Chondrocyte (in vitro differentiated cells): ENCODE measurements at regions not wholly inside any gene's neighbourhood (a gene's known extent, or its start where the extent isn't known, plus 50 kb on each side); places are given as distances from the start of the nearest gene placed in this dataset.

ENCODE experiments used
- DNase-seq: peaks from one replicate; pipeline ENCODE4 v3.0.0; 2021; ENCODE audit warnings: mixed read lengths, low spot score
- H3K27ac Mint-ChIP-seq: one replicate; pipeline ENCODE4 v1.8.0; 2021; ENCODE audit warnings: mild to moderate bottlenecking, moderate library complexity, mixed read lengths; ENCODE audit not compliant: unreplicated experiment
- H3K27me3 Mint-ChIP-seq: 2 replicates; pipeline ENCODE4 v1.8.0; 2021; ENCODE audit warnings: low read depth, mixed read lengths
- H3K36me3 Mint-ChIP-seq: 2 replicates; pipeline ENCODE4 v1.8.0; 2021; ENCODE audit warnings: low read depth, mixed read lengths
- H3K4me1 Mint-ChIP-seq: 2 replicates; pipeline ENCODE4 v1.8.0; 2021; ENCODE audit warnings: low read depth, mild to moderate bottlenecking, mixed read lengths
- H3K4me3 Mint-ChIP-seq: one replicate; pipeline ENCODE4 v1.8.0; 2021; ENCODE audit warnings: mild to moderate bottlenecking, moderate library complexity, mixed read lengths; ENCODE audit not compliant: unreplicated experiment
- H3K9me3 Mint-ChIP-seq: 2 replicates; pipeline ENCODE4 v1.8.0; 2021; ENCODE audit warnings: low read depth, mixed read lengths
- TF ChIP-seq, protein P1 (sequence below): fragments of 200-600 bp; sonication (generic); IDR thresholded peaks from 2 replicates; pipeline ENCODE4 v1.5.0; 2021; ENCODE audit warnings: antibody characterized with exemption, mild to moderate bottlenecking, moderate library complexity

DNA sequence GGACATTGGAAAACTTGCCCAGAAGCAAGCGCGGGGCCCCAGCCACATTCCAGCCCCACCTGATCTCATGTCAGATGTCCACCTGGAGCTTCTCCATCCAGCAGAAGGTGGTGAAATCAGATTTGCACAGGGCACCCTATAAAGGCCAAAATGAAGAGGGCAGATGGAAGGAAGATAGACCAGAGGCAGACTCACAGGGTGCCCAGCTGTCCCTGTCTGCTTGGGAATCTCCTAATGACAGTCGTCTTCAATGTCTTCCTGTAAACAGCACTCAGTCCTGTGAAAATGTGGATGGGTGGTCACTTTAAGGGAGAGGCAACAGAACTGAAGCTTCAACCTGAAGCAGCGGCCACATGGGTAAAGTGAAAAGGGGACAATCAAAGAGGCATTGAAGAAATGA, 607.5 kb downstream of the IRX1 start:
- TF ChIP-seq, protein P1, sequence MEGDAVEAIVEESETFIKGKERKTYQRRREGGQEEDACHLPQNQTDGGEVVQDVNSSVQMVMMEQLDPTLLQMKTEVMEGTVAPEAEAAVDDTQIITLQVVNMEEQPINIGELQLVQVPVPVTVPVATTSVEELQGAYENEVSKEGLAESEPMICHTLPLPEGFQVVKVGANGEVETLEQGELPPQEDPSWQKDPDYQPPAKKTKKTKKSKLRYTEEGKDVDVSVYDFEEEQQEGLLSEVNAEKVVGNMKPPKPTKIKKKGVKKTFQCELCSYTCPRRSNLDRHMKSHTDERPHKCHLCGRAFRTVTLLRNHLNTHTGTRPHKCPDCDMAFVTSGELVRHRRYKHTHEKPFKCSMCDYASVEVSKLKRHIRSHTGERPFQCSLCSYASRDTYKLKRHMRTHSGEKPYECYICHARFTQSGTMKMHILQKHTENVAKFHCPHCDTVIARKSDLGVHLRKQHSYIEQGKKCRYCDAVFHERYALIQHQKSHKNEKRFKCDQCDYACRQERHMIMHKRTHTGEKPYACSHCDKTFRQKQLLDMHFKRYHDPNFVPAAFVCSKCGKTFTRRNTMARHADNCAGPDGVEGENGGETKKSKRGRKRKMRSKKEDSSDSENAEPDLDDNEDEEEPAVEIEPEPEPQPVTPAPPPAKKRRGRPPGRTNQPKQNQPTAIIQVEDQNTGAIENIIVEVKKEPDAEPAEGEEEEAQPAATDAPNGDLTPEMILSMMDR: no peak
- Mint-ChIP-seq H3K36me3 (no peaks in the 10 kb centered on the region), H3K9me3 (no peaks in the 10 kb centered on the region), H3K4me1 (peaks cover 7% of the 10 kb centered on the region), H3K27me3 (no peaks in the 10 kb centered on the region), H3K4me3 (no peak overlapping the region), H3K27ac (no peak overlapping the region)
- DNase-seq: no peak

- TF ChIP-seq, protein P1: no peak
- DNase-seq: no peak
- Mint-ChIP-seq H3K27ac (no peak overlapping the region), H3K9me3 (peaks cover 2% of the 10 kb centered on the region), H3K27me3 (no peaks in the 10 kb centered on the region), H3K4me1 (peaks cover 7% of the 10 kb centered on the region), H3K36me3 (no peaks in the 10 kb centered on the region), H3K4me3 (no peak overlapping the region)
Observed at GRCh38 chr5:4204276-4205141, 608.9 kb downstream of the IRX1 start.

- Mint-ChIP-seq H3K36me3 (no peaks in the 10 kb centered on the region), H3K27me3 (no peaks in the 10 kb centered on the region), H3K4me1 (peaks cover 7% of the 10 kb centered on the region), H3K4me3 (no peak overlapping the region), H3K27ac (peak overlapping the region; percentile 14), H3K9me3 (peaks cover 4% of the 10 kb centered on the region)
- TF ChIP-seq, protein P1: no peak
- no peak for DNase-seq
Observed at GRCh38 chr5:4205398-4205797, 609.8 kb downstream of the IRX1 start.

- Mint-ChIP-seq H3K9me3 (peaks cover 4% of the 10 kb centered on the region), H3K4me1 (peaks cover 7% of the 10 kb centered on the region), H3K4me3 (no peak overlapping the region), H3K36me3 (no peaks in the 10 kb centered on the region), H3K27me3 (no peaks in the 10 kb centered on the region), H3K27ac (peak overlapping the region; percentile 46)
- no peak for DNase-seq
- TF ChIP-seq, protein P1: no peak
Observed at GRCh38 chr5:4206127-4206526, 610.5 kb downstream of the IRX1 start.

DNA sequence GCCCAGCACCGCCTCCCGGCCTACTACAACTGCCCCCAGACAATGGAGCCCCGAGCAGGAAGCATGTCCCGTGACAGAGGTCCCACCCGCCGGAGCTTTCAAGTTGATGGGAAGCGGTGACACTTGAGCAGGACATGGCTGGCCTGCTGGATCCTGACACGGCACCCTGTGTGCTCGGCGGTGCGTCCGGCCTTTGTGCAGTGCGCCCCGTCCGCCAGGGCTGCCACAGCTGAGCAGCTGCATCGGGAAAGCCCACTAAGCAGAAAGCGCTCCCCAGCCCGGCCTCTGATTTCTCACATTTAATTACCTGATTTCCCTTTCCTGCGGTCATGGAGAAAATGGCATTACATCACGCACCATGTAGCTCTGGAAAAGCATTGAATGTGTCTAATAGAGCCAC, 611.9 kb downstream of the IRX1 start:
- Mint-ChIP-seq H3K36me3 (no peaks in the 10 kb centered on the region), H3K27ac (no peak overlapping the region), H3K9me3 (peaks cover 7% of the 10 kb centered on the region), H3K4me1 (peaks cover 7% of the 10 kb centered on the region), H3K27me3 (no peaks in the 10 kb centered on the region), H3K4me3 (no peak overlapping the region)
- no peak for DNase-seq
- TF ChIP-seq, protein P1: no peak
